GM13977 (cell line): ENCODE measurements at regions not wholly inside any gene's neighbourhood (a gene's known extent, or its start where the extent isn't known, plus 50 kb on each side); places are given as distances from the start of the nearest gene placed in this dataset.

Experiments
- DNase-seq: peaks from one replicate; pipeline ENCODE4 v3.0.0; 2012; ENCODE audit warnings: low spot score
- CTCF ChIP-seq: IDR thresholded peaks from 2 replicates; pipeline ENCODE4 v1.5.1; 2012; ENCODE audit warnings: mild to moderate bottlenecking, control low read depth; ENCODE audit not compliant: insufficient read depth; ENCODE audit errors: extremely low read depth, missing control alignments
- in situ Hi-C: fragments of 300-500 bp; cut with MboI; formaldehyde crosslinking; loops from one replicate; pipeline ENCODE4 v1.12.0; 2022; ENCODE audit warnings: low sequenced_read_pairs, low pct_unique_long_range_greater_than_20kb, mixed read lengths, inconsistent platforms; ENCODE audit not compliant: unreplicated experiment

- DNase-seq = no peak
- in situ Hi-C loops = no loop called here
- no peak for TF ChIP-seq CTCF
These were observed 113.7 kb downstream of the CRYAA start for GRCh38 chr21:43282358-43283120.

- TF ChIP-seq CTCF = no peak
- in situ Hi-C loops = no loop called here
- no peak for DNase-seq
These were observed 113.0 kb downstream of the CRYAA start for GRCh38 chr21:43281661-43282357.

GRCh38 chr21:43280949-43281633, 112.3 kb downstream of the CRYAA start:
- no peak for TF ChIP-seq CTCF
- DNase-seq = no peak

GRCh38 chr21:43279578-43279894, 110.7 kb downstream of the CRYAA start:
- TF ChIP-seq CTCF = no peak
- DNase-seq = no peak
- in situ Hi-C loops = no loop called here

More at GRCh38 chr21:43280949-43281633, 112.3 kb downstream of the CRYAA start:
- in situ Hi-C loops = no loop called here

- TF ChIP-seq CTCF = no peak
- in situ Hi-C loops = no loop called here
- no peak for DNase-seq
These were observed 110.2 kb downstream of the CRYAA start for GRCh38 chr21:43278766-43279577.

GRCh38 chr21:43278359-43278758, 109.6 kb downstream of the CRYAA start:
- no peak for TF ChIP-seq CTCF
- no peak for DNase-seq
- in situ Hi-C loops = no loop called here
